MM.1S (cell line): ENCODE measurements at regions not wholly inside any gene's neighbourhood (a gene's known extent, or its start where the extent isn't known, plus 50 kb on each side); places are given as distances from the start of the nearest gene placed in this dataset.

Experiments
- EZH2 ChIP-seq: fragments of 300-600 bp; sonication (generic); optimal IDR thresholded peaks from 2 replicates; pipeline ENCODE3; 2017; ENCODE audit warnings: low read depth, mild to moderate bottlenecking, antibody characterized with exemption, low read length, mixed read lengths
- EZH2phosphoT487 ChIP-seq: fragments of 300-600 bp; sonication (generic); IDR thresholded peaks from 2 replicates; pipeline ENCODE4 v1.6.1; 2018; ENCODE audit warnings: antibody characterized with exemption, low read length
- TF ChIP-seq, protein P1 (sequence below): fragments of 300-600 bp; sonication (generic); IDR thresholded peaks from 2 replicates; pipeline ENCODE4 v1.5.1; 2016; ENCODE audit warnings: antibody characterized with exemption, low read length, mixed read lengths

DNA sequence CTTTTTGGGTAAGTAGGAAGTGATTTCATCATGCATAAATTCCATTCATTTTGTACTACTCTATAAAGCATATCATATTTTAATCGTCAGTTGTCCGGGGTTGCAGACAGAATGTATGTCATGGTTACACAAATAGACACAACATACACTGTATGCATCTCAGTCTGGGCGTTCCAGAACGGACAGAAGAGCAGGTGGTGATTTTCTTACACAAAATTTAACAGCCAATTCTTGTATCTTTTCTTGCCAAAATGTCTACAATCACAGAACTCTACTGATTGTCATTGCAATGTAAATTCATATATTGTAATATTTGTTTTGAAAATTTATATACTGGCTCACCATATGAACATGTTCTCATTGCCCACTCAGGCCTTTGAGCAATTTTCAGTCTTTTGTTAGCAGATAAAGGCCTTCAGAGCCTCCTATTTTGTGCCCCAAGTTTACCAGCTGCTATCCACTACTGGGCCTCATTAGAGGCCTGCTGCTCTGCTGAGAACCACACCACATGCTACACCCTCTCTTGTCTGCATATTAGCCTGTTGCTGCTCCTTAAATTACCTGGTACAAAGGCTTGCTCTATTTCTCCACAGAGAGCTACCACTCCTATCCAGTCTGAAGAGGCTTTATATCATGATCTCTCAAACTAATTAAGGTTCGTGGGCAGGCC is 61.5 kb downstream of the PRDM13 start:
- TF ChIP-seq, protein P1, sequence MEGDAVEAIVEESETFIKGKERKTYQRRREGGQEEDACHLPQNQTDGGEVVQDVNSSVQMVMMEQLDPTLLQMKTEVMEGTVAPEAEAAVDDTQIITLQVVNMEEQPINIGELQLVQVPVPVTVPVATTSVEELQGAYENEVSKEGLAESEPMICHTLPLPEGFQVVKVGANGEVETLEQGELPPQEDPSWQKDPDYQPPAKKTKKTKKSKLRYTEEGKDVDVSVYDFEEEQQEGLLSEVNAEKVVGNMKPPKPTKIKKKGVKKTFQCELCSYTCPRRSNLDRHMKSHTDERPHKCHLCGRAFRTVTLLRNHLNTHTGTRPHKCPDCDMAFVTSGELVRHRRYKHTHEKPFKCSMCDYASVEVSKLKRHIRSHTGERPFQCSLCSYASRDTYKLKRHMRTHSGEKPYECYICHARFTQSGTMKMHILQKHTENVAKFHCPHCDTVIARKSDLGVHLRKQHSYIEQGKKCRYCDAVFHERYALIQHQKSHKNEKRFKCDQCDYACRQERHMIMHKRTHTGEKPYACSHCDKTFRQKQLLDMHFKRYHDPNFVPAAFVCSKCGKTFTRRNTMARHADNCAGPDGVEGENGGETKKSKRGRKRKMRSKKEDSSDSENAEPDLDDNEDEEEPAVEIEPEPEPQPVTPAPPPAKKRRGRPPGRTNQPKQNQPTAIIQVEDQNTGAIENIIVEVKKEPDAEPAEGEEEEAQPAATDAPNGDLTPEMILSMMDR: no peak
- TF ChIP-seq EZH2 (no peak), EZH2phosphoT487 (no peak)
